Uterus (tissue), 3 donors: ENCODE measurements at regions not wholly inside any gene's neighbourhood (a gene's known extent, or its start where the extent isn't known, plus 50 kb on each side); places are given as distances from the start of the nearest gene placed in this dataset.

Experiments used
- DNase-seq, 2 donors: peaks; one replicate each; pipeline ENCODE4 v3.0.0-alpha.2; 2019 to 2020
- H3K27ac ChIP-seq, 2 donors: fragments of 200-600 bp; sonication (generic); 1 replicate in 1 of 2; 2 replicates in 1 of 2; pipeline ENCODE4 v1.5.1; 2016 to 2018
- H3K27me3 ChIP-seq, 2 donors: fragments of 200-600 bp; sonication (generic); one replicate each; pipeline ENCODE4 v1.5.1; 2018 to 2019; ENCODE audit warnings: control low read depth in 1 of 2
- H3K36me3 ChIP-seq, 2 donors: fragments of 200-600 bp; sonication (generic); one replicate each; pipeline ENCODE4 v1.5.1; 2019; ENCODE audit warnings: control low read depth in 1 of 2
- H3K4me1 ChIP-seq, 2 donors: fragments of 200-600 bp; sonication (generic); one replicate each; pipeline ENCODE4 v1.5.1; 2018 to 2019; ENCODE audit warnings: control low read depth in 1 of 2
- H3K4me3 ChIP-seq, 2 donors: fragments of 200-600 bp; sonication (generic); 1 replicate in 1 of 2; 2 replicates in 1 of 2; pipeline ENCODE4 v1.5.1; 2018 to 2019; ENCODE audit warnings: mild to moderate bottlenecking in 1 of 2
- H3K9me3 ChIP-seq, 2 donors: fragments of 200-600 bp; sonication (generic); one replicate each; pipeline ENCODE4 v1.5.1; 2019; ENCODE audit warnings: control low read depth in 1 of 2
- CTCF ChIP-seq, 4 experiments: fragments of 200-600 bp in 2 of 4; fragments of 450-650 bp in 2 of 4; sonication (generic) in 2 of 4; IDR thresholded peaks; one replicate each; pipeline ENCODE4 v1.5.1; 2016 to 2019; ENCODE audit warnings: antibody characterized with exemption in 4 of 4, mild to moderate bottlenecking in 2 of 4, moderate library complexity in 1 of 4
- POLR2A ChIP-seq, 2 donors: fragments of 450-650 bp; IDR thresholded peaks; one replicate each; pipeline ENCODE4 v1.6.1; 2016; ENCODE audit warnings: antibody characterized with exemption in 2 of 2, mild to moderate bottlenecking in 1 of 2, moderate library complexity in 1 of 2
- intact Hi-C: fragments of 100-400 bp; cut with DNase I; formaldehyde crosslinking; loops from one replicate; pipeline ENCODE4 v1.15.1; 2023; ENCODE audit warnings: low total_unique reads
- donor health status: DM: yes; HTN: yes; CAD: no.

GRCh38 chr1:104403883-104404282, 654.2 kb downstream of the AMY1C start:
- intact Hi-C loops: no loop called here
- TF ChIP-seq POLR2A (IDR thresholded peaks at IDR 0.05) (no peak), CTCF (IDR thresholded peaks at IDR 0.05) (no peak)

GRCh38 chr1:104406728-104407127, 657.0 kb downstream of the AMY1C start:
- TF ChIP-seq CTCF (IDR thresholded peaks at IDR 0.05): no peak
- TF ChIP-seq POLR2A (IDR thresholded peaks at IDR 0.05): no peak
- no peak overlapping the region for H3K4me3 ChIP-seq
- H3K9me3 ChIP-seq: no peaks in the 10 kb centered on the region
- H3K27me3 ChIP-seq: no peaks in the 10 kb centered on the region
- H3K4me1 ChIP-seq: no peaks in the 10 kb centered on the region
- DNase-seq: no peak
- no peak overlapping the region for H3K27ac ChIP-seq
- H3K36me3 ChIP-seq: no peaks in the 10 kb centered on the region
- intact Hi-C loops: no loop called here

More at GRCh38 chr1:104403883-104404282, 654.2 kb downstream of the AMY1C start:
- no peak overlapping the region for H3K4me3 ChIP-seq
- DNase-seq: no peak
- no peaks in the 10 kb centered on the region for H3K4me1 ChIP-seq
- no peak overlapping the region for H3K27ac ChIP-seq
- no peaks in the 10 kb centered on the region for H3K9me3 ChIP-seq
- no peaks in the 10 kb centered on the region for H3K36me3 ChIP-seq
- no peaks in the 10 kb centered on the region for H3K27me3 ChIP-seq

GRCh38 chr1:104408268-104408667, 658.6 kb downstream of the AMY1C start:
- Histone ChIP-seq H3K4me3 (no peak overlapping the region), H3K4me1 (no peaks in the 10 kb centered on the region), H3K27me3 (no peaks in the 10 kb centered on the region), H3K9me3 (no peaks in the 10 kb centered on the region), H3K36me3 (no peaks in the 10 kb centered on the region), H3K27ac (no peak overlapping the region)
- no peak for DNase-seq
- intact Hi-C loops: no loop called here
- TF ChIP-seq CTCF (IDR thresholded peaks at IDR 0.05): no peak
- TF ChIP-seq POLR2A (IDR thresholded peaks at IDR 0.05): no peak

GRCh38 chr1:104435255-104435654, 685.6 kb downstream of the AMY1C start:
- intact Hi-C loops: no loop called here
- no peak for DNase-seq
- no peaks in the 10 kb centered on the region for H3K27me3 ChIP-seq
- H3K4me3 ChIP-seq: no peak overlapping the region
- H3K27ac ChIP-seq: no peak overlapping the region
- H3K36me3 ChIP-seq: no peaks in the 10 kb centered on the region
- H3K9me3 ChIP-seq: no peaks in the 10 kb centered on the region
- TF ChIP-seq POLR2A (IDR thresholded peaks at IDR 0.05) (no peak), CTCF (IDR thresholded peaks at IDR 0.05) (no peak)
- H3K4me1 ChIP-seq: no peaks in the 10 kb centered on the region

GRCh38 chr1:104440011-104440410, 690.3 kb downstream of the AMY1C start:
- H3K9me3 ChIP-seq: no peaks in the 10 kb centered on the region
- no peak overlapping the region for H3K27ac ChIP-seq
- no peaks in the 10 kb centered on the region for H3K27me3 ChIP-seq
- H3K36me3 ChIP-seq: no peaks in the 10 kb centered on the region
- intact Hi-C loops: no loop called here
- H3K4me1 ChIP-seq: no peaks in the 10 kb centered on the region
- no peak for DNase-seq
- no peak for TF ChIP-seq POLR2A (IDR thresholded peaks at IDR 0.05)
- TF ChIP-seq CTCF (IDR thresholded peaks at IDR 0.05): no peak
- no peak overlapping the region for H3K4me3 ChIP-seq
